ENCODE measurements at regions not wholly inside any gene's neighbourhood (a gene's known extent, or its start where the extent isn't known, plus 50 kb on each side); places are given as distances from the start of the nearest gene placed in this dataset.

GRCh38 chr12:127531542-127531941, 735.4 kb upstream of the TMEM132C start:
- TF ChIP-seq, protein P1, sequence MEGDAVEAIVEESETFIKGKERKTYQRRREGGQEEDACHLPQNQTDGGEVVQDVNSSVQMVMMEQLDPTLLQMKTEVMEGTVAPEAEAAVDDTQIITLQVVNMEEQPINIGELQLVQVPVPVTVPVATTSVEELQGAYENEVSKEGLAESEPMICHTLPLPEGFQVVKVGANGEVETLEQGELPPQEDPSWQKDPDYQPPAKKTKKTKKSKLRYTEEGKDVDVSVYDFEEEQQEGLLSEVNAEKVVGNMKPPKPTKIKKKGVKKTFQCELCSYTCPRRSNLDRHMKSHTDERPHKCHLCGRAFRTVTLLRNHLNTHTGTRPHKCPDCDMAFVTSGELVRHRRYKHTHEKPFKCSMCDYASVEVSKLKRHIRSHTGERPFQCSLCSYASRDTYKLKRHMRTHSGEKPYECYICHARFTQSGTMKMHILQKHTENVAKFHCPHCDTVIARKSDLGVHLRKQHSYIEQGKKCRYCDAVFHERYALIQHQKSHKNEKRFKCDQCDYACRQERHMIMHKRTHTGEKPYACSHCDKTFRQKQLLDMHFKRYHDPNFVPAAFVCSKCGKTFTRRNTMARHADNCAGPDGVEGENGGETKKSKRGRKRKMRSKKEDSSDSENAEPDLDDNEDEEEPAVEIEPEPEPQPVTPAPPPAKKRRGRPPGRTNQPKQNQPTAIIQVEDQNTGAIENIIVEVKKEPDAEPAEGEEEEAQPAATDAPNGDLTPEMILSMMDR (IDR thresholded peaks at IDR 0.05; ENCODE audit: insufficient read depth, low read depth, low read length, missing control alignments): no peak
- DNase-seq (ENCODE audit: low read depth): no peak
- no peak overlapping the region for H3K4me3 ChIP-seq (ENCODE audit: low read length)

DNA sequence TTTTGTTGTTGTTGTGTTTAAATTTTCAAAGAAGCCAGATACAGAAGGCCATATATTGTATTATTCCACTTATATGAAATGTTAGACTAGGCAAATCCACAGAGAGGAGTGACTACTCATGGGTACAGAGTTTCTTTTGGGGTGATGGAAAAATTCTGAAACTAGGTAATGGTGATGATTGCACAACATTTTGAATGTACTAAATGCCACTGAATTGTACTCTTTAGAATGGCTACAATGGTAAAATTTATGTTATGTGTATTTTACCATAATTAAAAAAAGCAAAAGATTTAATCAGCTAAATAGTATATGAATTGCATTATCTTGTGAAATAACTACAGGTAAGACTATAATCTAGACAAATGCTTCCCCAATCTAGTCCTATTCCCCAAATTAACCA, 733.6 kb upstream of the TMEM132C start:
- TF ChIP-seq, protein P1 (IDR thresholded peaks at IDR 0.05; ENCODE audit: insufficient read depth, low read depth, low read length, missing control alignments): no peak
- no peak for DNase-seq (ENCODE audit: low read depth)
- H3K4me3 ChIP-seq (ENCODE audit: low read length): no peak overlapping the region

GRCh38 chr12:127536833-127537428, 730.0 kb upstream of the TMEM132C start:
- TF ChIP-seq, protein P1 (IDR thresholded peaks at IDR 0.05; ENCODE audit: insufficient read depth, low read depth, low read length, missing control alignments): no peak
- H3K4me3 ChIP-seq (ENCODE audit: low read length): no peak overlapping the region
- no peak for DNase-seq (ENCODE audit: low read depth)

DNA sequence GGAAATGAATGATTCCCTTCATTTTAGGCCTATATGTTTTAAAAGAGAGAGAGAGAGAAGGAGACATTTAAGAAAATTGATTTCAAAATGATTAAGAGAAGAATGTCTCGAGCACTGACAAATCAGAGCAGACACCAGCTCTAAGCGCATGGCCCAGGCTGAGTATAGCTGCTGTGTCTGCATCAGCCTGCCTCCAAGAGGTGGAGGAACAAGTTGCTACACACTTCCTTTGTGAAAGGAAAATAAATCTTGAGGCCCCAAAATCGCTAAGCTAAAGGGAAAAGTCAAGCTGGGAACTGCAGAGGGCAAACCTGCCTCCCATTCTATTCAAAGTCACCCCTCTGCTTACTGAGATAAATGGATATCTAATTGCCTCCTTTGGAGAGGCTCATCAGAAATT, 728.7 kb upstream of the TMEM132C start:
- H3K4me3 ChIP-seq (ENCODE audit: low read length): no peak overlapping the region
- DNase-seq (ENCODE audit: low read depth): no peak
- TF ChIP-seq, protein P1 (IDR thresholded peaks at IDR 0.05; ENCODE audit: insufficient read depth, low read depth, low read length, missing control alignments): no peak

GRCh38 chr12:127539226-127539858, 727.6 kb upstream of the TMEM132C start:
- TF ChIP-seq, protein P1 (IDR thresholded peaks at IDR 0.05; ENCODE audit: insufficient read depth, low read depth, low read length, missing control alignments): no peak
- DNase-seq (ENCODE audit: low read depth): no peak
- H3K4me3 ChIP-seq (ENCODE audit: low read length): no peak overlapping the region

GRCh38 chr12:127542391-127542790, 724.6 kb upstream of the TMEM132C start:
- TF ChIP-seq, protein P1 (IDR thresholded peaks at IDR 0.05; ENCODE audit: insufficient read depth, low read depth, low read length, missing control alignments): no peak
- no peak overlapping the region for H3K4me3 ChIP-seq (ENCODE audit: low read length)
- no peak for DNase-seq (ENCODE audit: low read depth)

DNA sequence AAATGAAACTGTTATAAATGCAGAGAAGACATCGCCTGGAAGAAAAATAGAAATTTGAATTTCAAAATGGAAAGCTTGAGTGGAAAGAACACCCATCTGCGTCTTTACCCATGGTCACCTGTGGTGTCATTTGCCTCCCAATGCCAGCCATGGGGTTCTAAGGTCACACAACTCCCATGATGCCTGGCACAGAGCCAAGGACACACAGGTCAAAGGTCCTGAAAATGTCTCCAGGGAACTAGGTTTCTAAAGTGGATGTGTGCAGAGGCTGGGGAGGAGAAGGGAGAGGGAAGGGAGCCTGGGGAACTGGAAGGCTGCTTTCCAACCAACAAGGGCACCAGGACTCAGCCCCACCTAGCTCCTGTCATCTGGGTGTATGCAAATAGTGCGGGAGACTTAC, 724.0 kb upstream of the TMEM132C start:
- no peak for DNase-seq (ENCODE audit: low read depth)
- H3K4me3 ChIP-seq (ENCODE audit: low read length): no peak overlapping the region
- TF ChIP-seq, protein P1 (IDR thresholded peaks at IDR 0.05; ENCODE audit: insufficient read depth, low read depth, low read length, missing control alignments): no peak

Data from epithelial cell of esophagus (primary cell).